Endothelial cell (in vitro differentiated cells): ENCODE measurements at regions not wholly inside any gene's neighbourhood (a gene's known extent, or its start where the extent isn't known, plus 50 kb on each side); places are given as distances from the start of the nearest gene placed in this dataset.

ENCODE experiments used
- DNase-seq: peaks from one replicate; pipeline ENCODE4 v3.0.0; 2021; ENCODE audit warnings: low spot score
- H3K27ac Mint-ChIP-seq: one replicate; pipeline ENCODE4 v1.8.0; 2021; ENCODE audit warnings: mixed read lengths, inconsistent platforms; ENCODE audit not compliant: unreplicated experiment
- H3K27me3 Mint-ChIP-seq: one replicate; pipeline ENCODE4 v1.8.0; 2021; ENCODE audit warnings: mild to moderate bottlenecking, moderate library complexity, mixed read lengths, inconsistent platforms; ENCODE audit not compliant: unreplicated experiment
- H3K36me3 Mint-ChIP-seq: one replicate; pipeline ENCODE4 v1.8.0; 2021; ENCODE audit warnings: mild to moderate bottlenecking, low read depth, mixed read lengths, inconsistent platforms; ENCODE audit not compliant: unreplicated experiment
- H3K4me1 Mint-ChIP-seq: one replicate; pipeline ENCODE4 v1.8.0; 2021; ENCODE audit warnings: mild to moderate bottlenecking, mixed read lengths, inconsistent platforms; ENCODE audit not compliant: unreplicated experiment
- H3K4me3 Mint-ChIP-seq: one replicate; pipeline ENCODE4 v1.8.0; 2021; ENCODE audit warnings: mild to moderate bottlenecking, mixed read lengths, inconsistent platforms; ENCODE audit not compliant: unreplicated experiment
- H3K9me3 Mint-ChIP-seq: one replicate; pipeline ENCODE4 v1.8.0; 2021; ENCODE audit warnings: mixed read lengths, inconsistent platforms; ENCODE audit not compliant: unreplicated experiment
- TF ChIP-seq, protein P1 (sequence below): fragments of 200-600 bp; sonication (generic); IDR thresholded peaks from one replicate; pipeline ENCODE4 v1.5.0; 2021; ENCODE audit warnings: antibody characterized with exemption; ENCODE audit not compliant: unreplicated experiment

DNA sequence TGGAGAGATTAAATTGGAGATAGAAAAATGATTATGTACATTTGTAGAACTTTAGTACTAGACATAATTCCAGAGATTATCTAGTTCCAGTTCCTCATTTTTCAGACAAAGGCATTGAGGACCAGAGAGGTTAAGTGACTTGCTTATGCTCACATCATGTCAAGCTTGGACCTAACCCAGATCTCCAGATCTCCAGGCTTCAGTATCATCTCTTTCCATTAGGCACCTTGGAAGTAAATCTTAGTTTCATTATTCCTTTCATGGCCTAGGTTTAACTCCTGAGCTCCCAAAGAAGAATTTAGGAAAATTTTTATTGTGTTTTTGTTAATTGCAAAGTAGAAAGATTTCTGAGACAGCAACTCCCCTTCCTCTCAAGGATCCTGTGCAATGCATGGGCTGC lies 148.8 kb downstream of the GATB start:
- H3K27ac Mint-ChIP-seq = no peak overlapping the region
- H3K4me3 Mint-ChIP-seq = no peak overlapping the region
- H3K36me3 Mint-ChIP-seq = no peaks in the 10 kb centered on the region
- H3K9me3 Mint-ChIP-seq = no peaks in the 10 kb centered on the region
- H3K27me3 Mint-ChIP-seq = no peaks in the 10 kb centered on the region
- no peaks in the 10 kb centered on the region for H3K4me1 Mint-ChIP-seq
- DNase-seq = no peak
- TF ChIP-seq, protein P1, sequence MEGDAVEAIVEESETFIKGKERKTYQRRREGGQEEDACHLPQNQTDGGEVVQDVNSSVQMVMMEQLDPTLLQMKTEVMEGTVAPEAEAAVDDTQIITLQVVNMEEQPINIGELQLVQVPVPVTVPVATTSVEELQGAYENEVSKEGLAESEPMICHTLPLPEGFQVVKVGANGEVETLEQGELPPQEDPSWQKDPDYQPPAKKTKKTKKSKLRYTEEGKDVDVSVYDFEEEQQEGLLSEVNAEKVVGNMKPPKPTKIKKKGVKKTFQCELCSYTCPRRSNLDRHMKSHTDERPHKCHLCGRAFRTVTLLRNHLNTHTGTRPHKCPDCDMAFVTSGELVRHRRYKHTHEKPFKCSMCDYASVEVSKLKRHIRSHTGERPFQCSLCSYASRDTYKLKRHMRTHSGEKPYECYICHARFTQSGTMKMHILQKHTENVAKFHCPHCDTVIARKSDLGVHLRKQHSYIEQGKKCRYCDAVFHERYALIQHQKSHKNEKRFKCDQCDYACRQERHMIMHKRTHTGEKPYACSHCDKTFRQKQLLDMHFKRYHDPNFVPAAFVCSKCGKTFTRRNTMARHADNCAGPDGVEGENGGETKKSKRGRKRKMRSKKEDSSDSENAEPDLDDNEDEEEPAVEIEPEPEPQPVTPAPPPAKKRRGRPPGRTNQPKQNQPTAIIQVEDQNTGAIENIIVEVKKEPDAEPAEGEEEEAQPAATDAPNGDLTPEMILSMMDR = no peak

DNA sequence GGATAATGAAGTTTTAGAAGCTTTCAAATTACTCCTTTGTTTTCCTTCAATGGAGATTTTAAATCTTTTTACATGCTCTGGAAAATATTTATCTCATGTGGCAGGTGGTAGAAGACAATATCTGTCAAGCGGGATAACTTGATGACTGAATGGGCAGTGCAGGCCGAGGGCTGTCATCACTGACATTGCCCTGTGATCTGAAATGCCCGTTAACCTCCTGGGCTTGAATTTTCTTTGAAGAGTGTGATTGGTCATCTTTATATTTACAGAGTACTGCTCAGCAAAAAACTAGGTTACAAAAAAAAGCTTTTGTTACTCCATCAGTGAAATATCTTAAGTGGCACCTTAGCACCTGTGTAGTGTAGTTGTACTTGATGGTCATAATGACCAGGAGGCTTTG lies 147.5 kb downstream of the GATB start:
- no peaks in the 10 kb centered on the region for H3K36me3 Mint-ChIP-seq
- no peaks in the 10 kb centered on the region for H3K9me3 Mint-ChIP-seq
- DNase-seq = no peak
- no peak overlapping the region for H3K27ac Mint-ChIP-seq
- no peaks in the 10 kb centered on the region for H3K4me1 Mint-ChIP-seq
- TF ChIP-seq, protein P1 = no peak
- no peak overlapping the region for H3K4me3 Mint-ChIP-seq
- no peaks in the 10 kb centered on the region for H3K27me3 Mint-ChIP-seq

DNA sequence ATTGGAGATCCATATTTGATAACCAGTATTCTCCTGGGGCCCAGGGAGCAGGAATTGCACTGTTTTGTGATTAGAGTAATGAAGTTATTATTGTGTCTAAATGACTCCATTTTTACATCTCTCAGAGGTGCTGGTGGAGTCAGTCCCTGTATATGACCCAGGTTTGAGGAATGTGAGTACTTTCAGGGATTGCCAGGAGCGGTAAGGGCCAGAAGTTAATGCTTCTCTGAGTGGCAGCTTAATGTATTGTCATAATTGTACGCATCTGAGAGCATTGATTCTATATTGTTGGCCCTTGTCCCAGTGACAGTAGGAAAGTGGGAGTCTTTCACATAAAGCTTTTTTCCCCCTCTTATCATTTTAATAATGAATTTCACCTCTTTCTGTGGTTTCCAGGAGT lies 146.2 kb downstream of the GATB start:
- Mint-ChIP-seq H3K4me3 (no peak overlapping the region), H3K9me3 (no peaks in the 10 kb centered on the region), H3K36me3 (no peaks in the 10 kb centered on the region), H3K27me3 (no peaks in the 10 kb centered on the region), H3K4me1 (no peaks in the 10 kb centered on the region), H3K27ac (no peak overlapping the region)
- no peak for DNase-seq
- TF ChIP-seq, protein P1 = no peak

DNA sequence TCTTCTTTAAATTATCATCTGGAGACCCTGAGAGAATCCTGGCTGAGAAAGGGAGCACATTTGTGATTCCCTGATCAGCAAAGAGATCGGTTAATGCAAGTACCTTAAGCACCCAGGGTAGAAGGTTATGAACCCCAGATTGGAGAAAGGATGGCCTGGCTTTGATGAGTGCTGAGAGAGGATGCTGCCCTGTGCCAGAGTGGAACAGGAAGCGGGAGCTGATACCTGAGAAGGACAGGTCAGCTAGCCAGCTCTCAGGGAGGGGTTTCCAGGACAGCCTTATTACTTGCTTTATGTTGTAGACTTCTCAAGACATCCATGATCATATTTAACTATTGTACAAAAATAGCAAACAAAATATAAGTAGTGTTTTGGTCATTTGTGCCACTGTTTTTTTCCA lies 141.9 kb downstream of the GATB start:
- no peaks in the 10 kb centered on the region for H3K9me3 Mint-ChIP-seq
- DNase-seq = no peak
- no peaks in the 10 kb centered on the region for H3K36me3 Mint-ChIP-seq
- TF ChIP-seq, protein P1 = no peak
- no peaks in the 10 kb centered on the region for H3K27me3 Mint-ChIP-seq
- H3K27ac Mint-ChIP-seq = no peak overlapping the region
- no peak overlapping the region for H3K4me3 Mint-ChIP-seq
- no peaks in the 10 kb centered on the region for H3K4me1 Mint-ChIP-seq

DNA sequence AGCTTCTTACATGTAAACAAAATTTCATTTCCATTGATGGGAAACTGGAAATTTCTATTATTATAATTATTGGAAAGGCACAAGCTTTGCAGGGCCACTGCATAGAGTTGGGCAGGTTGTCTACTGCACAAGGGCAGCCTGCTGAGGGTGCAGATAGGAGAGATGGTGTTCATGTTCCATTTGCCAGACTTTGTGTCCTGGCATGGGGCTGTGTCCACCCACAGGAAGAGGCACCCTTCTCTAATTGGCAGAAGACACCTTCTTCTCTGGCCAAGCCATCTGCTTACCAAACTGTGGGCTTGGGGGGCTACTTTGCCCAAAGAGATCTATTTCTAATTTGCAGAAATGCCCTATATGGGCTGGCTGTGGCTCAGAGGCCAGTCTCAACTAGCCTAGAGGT lies 140.7 kb downstream of the GATB start:
- no peak for DNase-seq
- Mint-ChIP-seq H3K9me3 (no peaks in the 10 kb centered on the region), H3K4me3 (no peak overlapping the region), H3K36me3 (no peaks in the 10 kb centered on the region), H3K4me1 (no peaks in the 10 kb centered on the region), H3K27ac (no peak overlapping the region), H3K27me3 (no peaks in the 10 kb centered on the region)
- TF ChIP-seq, protein P1 = no peak
